Uterus (tissue), 3 donors: ENCODE measurements at regions not wholly inside any gene's neighbourhood (a gene's known extent, or its start where the extent isn't known, plus 50 kb on each side); places are given as distances from the start of the nearest gene placed in this dataset.

Experiments used
- DNase-seq, 2 donors: peaks; one replicate each; pipeline ENCODE4 v3.0.0-alpha.2; 2019 to 2020
- H3K27ac ChIP-seq, 2 donors: fragments of 200-600 bp; sonication (generic); 1 replicate in 1 of 2; 2 replicates in 1 of 2; pipeline ENCODE4 v1.5.1; 2016 to 2018
- H3K27me3 ChIP-seq, 2 donors: fragments of 200-600 bp; sonication (generic); one replicate each; pipeline ENCODE4 v1.5.1; 2018 to 2019; ENCODE audit warnings: control low read depth in 1 of 2
- H3K36me3 ChIP-seq, 2 donors: fragments of 200-600 bp; sonication (generic); one replicate each; pipeline ENCODE4 v1.5.1; 2019; ENCODE audit warnings: control low read depth in 1 of 2
- H3K4me1 ChIP-seq, 2 donors: fragments of 200-600 bp; sonication (generic); one replicate each; pipeline ENCODE4 v1.5.1; 2018 to 2019; ENCODE audit warnings: control low read depth in 1 of 2
- H3K4me3 ChIP-seq, 2 donors: fragments of 200-600 bp; sonication (generic); 1 replicate in 1 of 2; 2 replicates in 1 of 2; pipeline ENCODE4 v1.5.1; 2018 to 2019; ENCODE audit warnings: mild to moderate bottlenecking in 1 of 2
- H3K9me3 ChIP-seq, 2 donors: fragments of 200-600 bp; sonication (generic); one replicate each; pipeline ENCODE4 v1.5.1; 2019; ENCODE audit warnings: control low read depth in 1 of 2
- POLR2A ChIP-seq, 2 donors: fragments of 450-650 bp; IDR thresholded peaks; one replicate each; pipeline ENCODE4 v1.6.1; 2016; ENCODE audit warnings: antibody characterized with exemption in 2 of 2, mild to moderate bottlenecking in 1 of 2, moderate library complexity in 1 of 2
- intact Hi-C: fragments of 100-400 bp; cut with DNase I; formaldehyde crosslinking; loops from one replicate; pipeline ENCODE4 v1.15.1; 2023; ENCODE audit warnings: low total_unique reads
- TF ChIP-seq, protein P1 (sequence below), 4 experiments: fragments of 200-600 bp in 2 of 4; fragments of 450-650 bp in 2 of 4; sonication (generic) in 2 of 4; IDR thresholded peaks; one replicate each; pipeline ENCODE4 v1.5.1; 2016 to 2019; ENCODE audit warnings: antibody characterized with exemption in 4 of 4, mild to moderate bottlenecking in 2 of 4, moderate library complexity in 1 of 4
- donor health status: DM: yes; HTN: yes; CAD: no.

DNA sequence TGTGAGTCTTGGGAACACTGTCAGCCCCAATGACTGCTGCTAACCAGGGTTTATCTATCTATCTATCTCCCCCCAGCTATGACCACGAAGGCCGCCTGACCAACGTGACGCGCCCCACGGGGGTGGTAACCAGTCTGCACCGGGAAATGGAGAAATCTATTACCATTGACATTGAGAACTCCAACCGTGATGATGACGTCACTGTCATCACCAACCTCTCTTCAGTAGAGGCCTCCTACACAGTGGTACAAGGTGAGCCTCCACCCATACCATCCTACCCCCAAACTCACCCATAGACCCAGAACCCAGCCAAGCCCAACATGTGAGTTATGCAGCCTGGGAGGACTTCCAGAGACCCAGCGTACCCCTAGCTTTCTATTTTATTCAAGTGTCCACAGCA, 65.4 kb upstream of the WWC1 start:
- Histone ChIP-seq H3K9me3 (no peaks in the 10 kb centered on the region), H3K4me3 (no peak overlapping the region), H3K36me3 (no peaks in the 10 kb centered on the region), H3K27ac (no peak overlapping the region), H3K27me3 (no peaks in the 10 kb centered on the region), H3K4me1 (no peaks in the 10 kb centered on the region)
- intact Hi-C loops = no loop called here
- TF ChIP-seq, protein P1, sequence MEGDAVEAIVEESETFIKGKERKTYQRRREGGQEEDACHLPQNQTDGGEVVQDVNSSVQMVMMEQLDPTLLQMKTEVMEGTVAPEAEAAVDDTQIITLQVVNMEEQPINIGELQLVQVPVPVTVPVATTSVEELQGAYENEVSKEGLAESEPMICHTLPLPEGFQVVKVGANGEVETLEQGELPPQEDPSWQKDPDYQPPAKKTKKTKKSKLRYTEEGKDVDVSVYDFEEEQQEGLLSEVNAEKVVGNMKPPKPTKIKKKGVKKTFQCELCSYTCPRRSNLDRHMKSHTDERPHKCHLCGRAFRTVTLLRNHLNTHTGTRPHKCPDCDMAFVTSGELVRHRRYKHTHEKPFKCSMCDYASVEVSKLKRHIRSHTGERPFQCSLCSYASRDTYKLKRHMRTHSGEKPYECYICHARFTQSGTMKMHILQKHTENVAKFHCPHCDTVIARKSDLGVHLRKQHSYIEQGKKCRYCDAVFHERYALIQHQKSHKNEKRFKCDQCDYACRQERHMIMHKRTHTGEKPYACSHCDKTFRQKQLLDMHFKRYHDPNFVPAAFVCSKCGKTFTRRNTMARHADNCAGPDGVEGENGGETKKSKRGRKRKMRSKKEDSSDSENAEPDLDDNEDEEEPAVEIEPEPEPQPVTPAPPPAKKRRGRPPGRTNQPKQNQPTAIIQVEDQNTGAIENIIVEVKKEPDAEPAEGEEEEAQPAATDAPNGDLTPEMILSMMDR (IDR thresholded peaks at IDR 0.05) = no peak
- no peak for DNase-seq

DNA sequence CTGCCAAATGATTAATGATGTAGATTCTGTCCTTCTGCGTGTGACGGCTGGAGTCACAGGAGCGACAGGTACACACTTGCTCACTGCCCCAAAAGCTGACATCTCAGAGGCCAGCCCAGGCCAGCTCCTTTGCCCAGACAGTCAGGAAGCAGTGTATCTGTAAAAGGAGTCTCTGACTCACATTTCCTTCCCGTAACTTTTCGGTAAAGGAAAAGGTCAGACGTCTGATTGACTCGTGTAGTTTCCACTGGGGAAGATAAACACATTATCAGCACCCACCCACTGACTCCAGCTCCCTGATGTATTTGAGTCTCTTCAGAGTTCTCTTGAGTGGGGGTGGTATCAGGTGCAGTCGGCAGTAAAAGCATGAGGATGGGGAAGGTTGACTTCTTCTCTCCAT, 64.4 kb upstream of the WWC1 start:
- Histone ChIP-seq H3K9me3 (no peaks in the 10 kb centered on the region), H3K36me3 (no peaks in the 10 kb centered on the region), H3K27me3 (no peaks in the 10 kb centered on the region), H3K27ac (no peak overlapping the region), H3K4me1 (no peaks in the 10 kb centered on the region), H3K4me3 (no peak overlapping the region)
- intact Hi-C loops = no loop called here
- TF ChIP-seq, protein P1 (IDR thresholded peaks at IDR 0.05) = no peak
- no peak for TF ChIP-seq POLR2A (IDR thresholded peaks at IDR 0.05)
- no peak for DNase-seq

DNA sequence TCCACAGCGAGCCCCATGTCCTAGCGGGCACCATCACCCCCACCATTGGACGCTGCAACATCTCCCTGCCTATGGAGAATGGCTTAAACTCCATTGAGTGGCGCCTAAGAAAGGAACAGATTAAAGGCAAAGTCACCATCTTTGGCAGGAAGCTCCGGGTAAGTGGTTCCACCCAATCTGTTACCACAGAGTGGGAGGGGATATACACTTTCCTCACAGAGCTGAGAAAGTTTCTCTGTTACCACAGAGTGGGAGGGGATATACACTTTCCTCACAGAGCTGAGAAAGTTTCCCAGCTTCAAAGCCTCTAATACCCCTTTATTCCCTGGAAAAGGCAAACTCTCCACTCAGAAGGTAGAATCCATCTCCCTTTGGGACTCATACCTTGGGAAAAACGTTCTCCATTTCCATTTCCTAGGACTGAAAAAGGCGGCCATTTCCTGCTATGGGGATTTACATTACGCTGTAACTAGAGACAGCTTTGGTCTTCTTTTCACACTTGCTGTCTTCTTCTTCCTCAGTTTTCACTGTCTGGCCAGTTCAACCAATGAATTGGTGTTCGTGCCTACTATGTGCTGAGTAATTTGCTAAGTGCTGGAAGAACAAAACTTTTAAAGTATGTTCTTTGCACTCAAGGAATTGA, 63.4 kb upstream of the WWC1 start:
- Histone ChIP-seq H3K4me1 (no peaks in the 10 kb centered on the region), H3K9me3 (no peaks in the 10 kb centered on the region), H3K27ac (no peak overlapping the region), H3K4me3 (no peak overlapping the region), H3K27me3 (no peaks in the 10 kb centered on the region), H3K36me3 (no peaks in the 10 kb centered on the region)
- TF ChIP-seq, protein P1 (IDR thresholded peaks at IDR 0.05) = no peak
- TF ChIP-seq POLR2A (IDR thresholded peaks at IDR 0.05) = no peak
- no peak for DNase-seq
- intact Hi-C loops = no loop called here

DNA sequence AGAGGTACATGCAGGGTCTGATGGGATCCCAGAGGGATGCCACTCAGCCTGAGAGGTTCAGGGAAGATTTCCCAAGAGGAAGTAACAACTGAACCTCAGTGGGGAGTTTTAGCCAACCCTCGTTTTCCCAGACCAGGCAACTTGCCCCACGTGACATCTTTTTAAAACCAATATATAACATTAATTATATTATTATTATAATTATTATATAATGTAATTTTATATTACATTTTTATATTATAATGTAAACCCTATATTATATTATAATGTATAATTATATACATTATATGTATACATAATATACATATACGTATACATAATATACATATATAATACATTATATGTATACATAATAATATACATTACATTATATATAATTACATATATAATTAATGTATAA, 62.8 kb upstream of the WWC1 start:
- DNase-seq = no peak
- Histone ChIP-seq H3K36me3 (no peaks in the 10 kb centered on the region), H3K4me3 (no peak overlapping the region), H3K27ac (no peak overlapping the region), H3K27me3 (no peaks in the 10 kb centered on the region), H3K4me1 (no peaks in the 10 kb centered on the region), H3K9me3 (no peaks in the 10 kb centered on the region)
- intact Hi-C loops = no loop called here
- TF ChIP-seq, protein P1 (IDR thresholded peaks at IDR 0.05) = no peak

DNA sequence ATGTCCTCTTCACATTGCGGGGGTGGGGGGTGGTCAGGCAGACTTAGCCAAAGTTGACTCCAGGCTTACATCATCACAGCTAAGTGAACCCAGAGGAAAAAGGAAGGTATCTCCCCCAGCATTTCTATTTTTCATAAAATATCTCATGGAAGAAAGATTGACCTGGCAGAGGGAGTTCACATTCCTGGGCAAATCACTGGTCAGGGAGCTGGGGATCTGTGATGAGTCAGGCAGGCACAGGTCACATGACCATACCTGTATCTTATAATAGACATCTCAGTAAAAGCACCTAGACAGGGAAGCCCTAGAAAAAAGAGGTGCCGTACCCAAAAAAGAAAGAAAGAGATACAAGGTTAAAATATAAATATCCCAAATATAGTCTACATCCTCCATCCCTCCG, 57.3 kb upstream of the WWC1 start:
- no peak overlapping the region for H3K4me3 ChIP-seq
- H3K9me3 ChIP-seq = no peaks in the 10 kb centered on the region
- H3K27me3 ChIP-seq = no peaks in the 10 kb centered on the region
- H3K36me3 ChIP-seq = no peaks in the 10 kb centered on the region
- H3K27ac ChIP-seq = no peak overlapping the region
- intact Hi-C loops = no loop called here
- TF ChIP-seq, protein P1 (IDR thresholded peaks at IDR 0.05) = no peak
- no peak for TF ChIP-seq POLR2A (IDR thresholded peaks at IDR 0.05)
- DNase-seq = no peak
- no peaks in the 10 kb centered on the region for H3K4me1 ChIP-seq
